ENCODE measurements at regions not wholly inside any gene's neighbourhood (a gene's known extent, or its start where the extent isn't known, plus 50 kb on each side); places are given as distances from the start of the nearest gene placed in this dataset.

GRCh38 chr22:48352086-48352911 lies 1475.4 kb downstream of the BRD1 start:
- TF ChIP-seq CTCF (IDR thresholded peaks at IDR 0.05; ENCODE audit: insufficient read depth, low read length, poor library complexity, severe bottlenecking) (no peak), EZH2phosphoT487 (conservative IDR thresholded peaks at IDR 0.05; ENCODE audit: low read length) (no peak)
